Hypothalamus (tissue), 51 donors: ENCODE measurements at regions not wholly inside any gene's neighbourhood (a gene's known extent, or its start where the extent isn't known, plus 50 kb on each side); places are given as distances from the start of the nearest gene placed in this dataset.
"Not testable (repeated sequence)": the region's sequence is repeated elsewhere in the genome, so short reads cannot be mapped to it uniquely, and the experiment has no call there.

Experiments used
- DNase-seq, 51 donors: peaks; one replicate each; lab custom pipeline; 2025; lab: John Stamatoyannopoulos, UW

- DNase-seq = no peak
Observed at GRCh38 chr13:43946281-43946680, 66.6 kb downstream of the LACC1 start.

- no peak for DNase-seq
Observed at GRCh38 chr13:43947897-43948458, 68.3 kb downstream of the LACC1 start.

GRCh38 chr13:43953370-43953769 lies 73.7 kb downstream of the LACC1 start:
- no peak for DNase-seq

- not testable (repeated sequence) for DNase-seq
Observed at GRCh38 chr13:43956975-43957374, 77.3 kb downstream of the LACC1 start.

DNA sequence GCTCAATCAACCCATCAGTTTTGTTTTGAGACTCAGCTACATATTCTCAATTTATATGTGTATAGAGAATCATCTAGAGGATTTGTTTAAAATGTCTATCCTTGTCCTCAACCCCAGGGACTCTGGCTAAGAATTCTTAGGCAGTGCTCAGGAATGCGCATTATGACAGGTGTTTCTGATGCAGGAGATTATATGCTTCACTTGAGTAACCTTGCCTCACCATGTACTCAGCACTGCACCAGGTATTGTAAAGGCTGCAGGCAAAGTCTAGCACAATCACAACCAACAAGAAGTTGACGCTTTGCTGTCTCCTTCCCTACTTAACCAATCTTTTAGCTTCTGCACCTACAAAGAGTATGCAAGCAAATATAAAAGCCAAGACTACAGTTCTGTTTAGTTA lies 79.6 kb downstream of the LACC1 start:
- no peak for DNase-seq

GRCh38 chr13:43961909-43962308 lies 82.2 kb downstream of the LACC1 start:
- no peak for DNase-seq

- DNase-seq = no peak
Observed at GRCh38 chr13:43963726-43964125, 84.0 kb downstream of the LACC1 start.

DNA sequence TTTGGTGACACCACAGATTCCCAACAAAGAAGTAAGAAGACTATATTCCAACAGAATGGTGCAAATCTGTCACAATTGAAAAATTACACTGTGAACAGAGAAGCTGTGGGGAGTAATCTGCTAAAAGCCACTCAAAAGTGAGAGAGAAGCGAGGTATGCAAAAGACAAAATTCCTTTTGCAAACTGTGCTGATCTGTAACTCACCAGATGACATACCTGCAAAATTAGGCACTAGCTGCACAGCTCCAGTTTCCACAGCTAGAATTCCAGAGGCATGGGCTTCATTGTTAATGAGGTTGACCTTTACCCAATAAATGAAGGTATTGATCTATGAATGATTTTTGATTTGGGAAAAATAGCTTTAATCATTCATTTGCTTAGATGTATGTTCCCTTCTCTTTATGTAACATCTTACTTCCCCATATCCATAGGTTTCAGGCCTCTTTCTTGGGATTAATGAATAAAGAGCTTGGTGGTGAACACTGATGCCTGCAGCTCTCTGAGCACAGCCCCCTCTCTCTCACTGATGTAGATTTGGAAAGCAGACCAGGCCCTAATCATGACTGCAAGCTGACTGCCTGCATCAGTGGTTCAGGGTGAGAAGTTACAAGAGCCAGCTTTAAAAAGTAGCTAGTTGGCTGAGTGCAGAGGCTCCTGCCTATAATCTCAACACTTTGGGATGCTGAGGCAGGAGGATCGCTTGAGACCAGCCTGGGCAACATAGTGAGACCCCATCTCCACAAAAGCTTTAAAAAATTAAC lies 85.2 kb downstream of the LACC1 start:
- no peak for DNase-seq

DNA sequence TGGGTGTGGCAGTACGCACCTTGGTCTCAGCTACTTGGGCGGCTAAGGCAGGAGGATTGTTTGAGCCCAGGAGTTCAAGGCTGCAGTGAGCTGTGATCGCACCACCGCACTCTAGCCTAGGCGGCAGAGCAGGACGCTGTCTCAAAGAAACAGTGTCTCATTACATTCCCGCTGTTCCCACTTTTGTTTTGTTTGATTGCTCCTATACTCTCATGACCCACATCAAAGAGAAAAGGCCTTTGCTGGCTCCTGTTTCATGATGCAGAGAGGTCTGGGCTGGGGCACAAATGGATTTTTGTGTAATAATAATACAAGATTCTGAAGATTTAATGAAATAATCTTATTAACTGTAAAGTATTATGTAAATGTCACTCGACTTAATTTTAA lies 85.7 kb downstream of the LACC1 start:
- no peak for DNase-seq

DNA sequence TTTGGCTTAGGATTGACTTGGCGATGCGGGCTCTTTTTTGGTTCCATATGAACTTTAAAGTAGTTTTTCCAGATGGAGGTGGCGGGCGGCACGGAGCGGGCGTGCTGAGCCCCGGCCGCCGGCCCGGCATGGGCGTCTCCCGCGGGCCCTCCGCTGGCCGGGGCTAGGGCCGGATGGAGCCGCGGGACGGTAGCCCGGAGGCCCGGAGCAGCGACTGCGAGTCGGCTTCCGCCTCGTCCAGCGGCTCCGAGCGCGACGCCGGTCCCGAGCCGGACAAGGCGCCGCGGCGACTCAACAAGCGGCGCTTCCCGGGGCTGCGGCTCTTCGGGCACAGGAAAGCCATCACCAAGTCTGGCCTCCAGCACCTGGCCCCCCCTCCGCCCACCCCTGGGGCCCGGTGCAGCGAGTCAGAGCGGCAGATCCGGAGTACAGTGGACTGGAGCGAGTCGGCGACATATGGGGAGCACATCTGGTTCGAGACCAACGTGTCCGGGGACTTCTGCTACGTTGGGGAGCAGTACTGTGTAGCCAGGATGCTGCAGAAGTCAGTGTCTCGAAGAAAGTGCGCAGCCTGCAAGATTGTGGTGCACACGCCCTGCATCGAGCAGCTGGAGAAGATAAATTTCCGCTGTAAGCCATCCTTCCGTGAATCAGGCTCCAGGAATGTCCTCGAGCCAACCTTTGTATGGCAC lies 88.7 kb downstream of the LACC1 start:
- not testable (repeated sequence) for DNase-seq

- not testable (repeated sequence) for DNase-seq
Observed at GRCh38 chr13:43968943-43969690, 89.4 kb downstream of the LACC1 start.

- not testable (repeated sequence) for DNase-seq
Observed at GRCh38 chr13:43969919-43970318, 90.2 kb downstream of the LACC1 start.

DNA sequence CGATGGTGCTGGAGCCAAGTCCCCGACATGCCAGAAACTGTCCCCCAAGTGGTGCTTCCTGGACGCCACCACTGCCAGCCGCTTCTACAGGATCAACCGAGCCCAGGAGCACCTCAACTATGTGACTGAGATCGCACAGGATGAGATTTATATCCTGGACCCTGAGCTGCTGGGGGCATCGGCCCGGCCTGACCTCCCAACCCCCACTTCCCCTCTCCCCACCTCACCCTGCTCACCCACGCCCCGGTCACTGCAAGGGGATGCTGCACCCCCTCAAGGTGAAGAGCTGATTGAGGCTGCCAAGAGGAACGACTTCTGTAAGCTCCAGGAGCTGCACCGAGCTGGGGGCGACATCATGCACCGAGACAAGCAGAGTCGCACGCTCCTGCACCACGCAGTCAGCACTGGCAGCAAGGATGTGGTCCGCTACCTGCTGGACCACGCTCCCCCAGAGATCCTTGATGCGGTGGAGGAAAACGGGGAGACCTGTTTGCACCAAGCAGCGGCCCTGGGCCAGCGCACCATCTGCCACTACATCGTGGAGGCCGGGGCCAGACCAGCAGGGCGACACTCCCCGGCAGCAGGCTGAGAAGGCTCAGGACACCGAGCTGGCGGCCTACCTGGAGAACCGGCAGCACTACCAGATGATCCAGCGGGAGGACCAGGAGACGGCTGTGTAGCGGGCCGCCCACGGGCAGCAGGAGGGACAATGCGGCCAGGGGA lies 91.0 kb downstream of the LACC1 start:
- DNase-seq = not testable (repeated sequence)

DNA sequence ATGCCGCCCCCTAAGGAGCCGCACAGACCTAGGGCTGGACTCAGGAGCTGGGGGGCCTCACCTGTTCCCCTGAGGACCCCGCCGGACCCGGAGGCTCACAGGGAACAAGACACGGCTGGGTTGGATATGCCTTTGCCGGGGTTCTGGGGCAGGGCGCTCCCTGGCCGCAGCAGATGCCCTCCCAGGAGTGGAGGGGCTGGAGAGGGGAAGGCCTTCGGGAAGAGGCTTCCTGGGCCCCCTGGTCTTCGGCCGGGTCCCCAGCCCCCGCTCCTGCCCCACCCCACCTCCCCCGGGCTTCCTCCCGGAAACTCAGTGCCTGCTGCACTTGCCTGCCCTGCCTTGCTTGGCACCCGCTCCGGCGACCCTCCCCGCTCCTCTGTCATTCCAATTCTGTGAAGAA lies 91.6 kb downstream of the LACC1 start:
- not testable (repeated sequence) for DNase-seq

- no peak for DNase-seq
Observed at GRCh38 chr13:43977911-43978310, 98.2 kb downstream of the LACC1 start.

DNA sequence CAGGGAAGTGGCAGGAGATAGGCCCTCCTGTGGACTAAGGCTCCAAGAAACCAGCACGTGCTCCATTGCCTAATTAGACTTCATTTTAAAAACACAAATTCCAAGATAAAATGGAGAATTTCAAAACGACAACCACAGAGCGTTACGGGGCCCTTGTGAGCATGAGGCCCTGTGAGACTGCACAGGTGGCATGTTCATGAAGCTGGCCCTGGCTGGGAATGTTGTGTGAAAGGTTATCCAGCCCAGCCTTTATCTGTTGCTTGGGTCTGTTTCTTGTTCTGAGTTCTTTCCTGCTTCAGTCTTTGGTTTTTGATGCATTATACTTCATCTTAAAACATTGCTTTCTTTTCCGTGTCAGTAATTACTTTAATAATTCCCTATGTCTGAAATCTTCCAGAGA lies 99.0 kb downstream of the LACC1 start:
- DNase-seq = no peak

DNA sequence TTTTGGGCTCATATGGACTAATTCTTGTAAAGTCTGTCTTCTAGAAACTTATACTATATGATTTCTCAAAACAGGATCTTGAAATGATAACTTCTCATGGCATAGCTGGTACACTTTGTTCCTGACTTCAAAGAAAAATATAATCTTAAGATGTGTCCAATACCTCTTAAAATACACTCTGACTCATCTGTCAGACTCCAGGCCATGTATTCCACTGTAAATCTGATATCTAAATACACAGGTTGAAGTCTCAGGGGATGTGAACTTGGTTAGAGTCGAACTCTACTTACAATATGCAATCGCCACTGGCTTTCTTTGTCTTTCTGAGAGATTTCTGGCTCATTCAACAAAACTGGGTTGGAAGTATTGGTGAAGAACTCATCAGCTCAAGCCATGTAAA lies 99.8 kb downstream of the LACC1 start:
- DNase-seq = no peak

- no peak for DNase-seq
Observed at GRCh38 chr13:43980587-43980986, 100.9 kb downstream of the LACC1 start.

GRCh38 chr13:43981091-43981490 lies 101.4 kb downstream of the LACC1 start:
- no peak for DNase-seq

DNA sequence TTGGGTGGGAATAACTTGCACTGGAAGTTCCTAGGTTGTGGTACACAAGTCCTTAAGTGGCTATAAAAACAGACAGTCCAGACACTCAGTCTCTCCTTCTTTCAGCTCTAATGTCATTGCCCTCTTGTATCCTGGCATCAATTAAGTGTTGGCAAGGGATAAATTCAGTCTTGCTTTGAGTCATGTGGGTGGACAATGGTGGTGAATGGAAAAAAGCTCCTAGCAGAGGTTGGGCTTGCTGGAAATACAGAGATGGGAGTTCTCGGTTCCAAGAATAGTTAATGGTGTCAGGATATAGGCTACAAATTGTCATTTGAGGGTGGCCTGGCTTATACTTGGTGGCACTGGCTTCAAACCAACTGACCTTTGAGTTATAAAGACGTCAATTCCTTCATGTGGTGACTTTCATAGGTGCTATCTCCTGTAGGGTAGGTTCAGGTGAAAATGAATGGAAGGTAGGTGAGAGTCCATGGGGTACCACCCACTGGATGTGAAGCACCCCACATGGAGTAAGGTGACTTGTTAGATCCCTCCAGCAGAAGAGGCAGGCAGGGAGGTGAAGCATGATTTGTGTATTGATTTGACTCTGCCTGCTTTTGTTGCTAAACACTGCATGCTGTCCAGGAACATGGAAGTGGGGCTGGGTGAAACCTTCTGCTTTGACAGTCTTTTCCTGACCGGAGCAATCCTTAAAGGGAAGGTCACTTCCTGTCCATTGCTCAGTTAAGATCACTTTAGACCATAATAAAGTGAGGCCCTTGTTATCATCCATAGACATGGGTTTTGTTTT lies 102.0 kb downstream of the LACC1 start:
- DNase-seq = no peak
